PC-9 (cell line): ENCODE measurements at regions not wholly inside any gene's neighbourhood (a gene's known extent, or its start where the extent isn't known, plus 50 kb on each side); places are given as distances from the start of the nearest gene placed in this dataset.

Source experiments
- BruUV-seq: library from RNA; stranded (reverse); fragments of 400-500 nt; replicated peaks from 2 replicates; lab custom pipeline; 2021; lab: Mats Ljungman, UMichigan
- CTCF ChIA-PET: fragments of 300-600 bp; sonication (Branson Sonifier 250); formaldehyde crosslinking; loops from one replicate; lab custom pipeline; 2022; ENCODE audit warnings: antibody characterized with exemption; lab: Charles Lee
- POLR2A ChIA-PET: fragments of 300-600 bp; sonication (Branson Sonifier 250); formaldehyde crosslinking; loops from one replicate; lab custom pipeline; 2022; ENCODE audit warnings: antibody characterized with exemption; ENCODE audit not compliant: unreplicated experiment; lab: Charles Lee
- DNase-seq, 2 experiments: peaks; one replicate each; pipeline versions ENCODE4 v3.0.0 to v3.0.0-alpha.2; 2015 to 2022; ENCODE audit warnings: mixed read lengths in 1 of 2
- H2AFZ ChIP-seq: fragments of 200-600 bp; sonication (generic); 2 replicates; pipeline ENCODE4 v1.8.1; 2017; ENCODE audit warnings: antibody characterized with exemption
- H3F3A ChIP-seq: fragments of 200-600 bp; sonication (generic); 2 replicates; pipeline ENCODE4 v1.8.1; 2017; ENCODE audit warnings: antibody characterized with exemption, mild to moderate bottlenecking, low read depth; ENCODE audit not compliant: insufficient read depth
- H3K27ac ChIP-seq: fragments of 200-600 bp; sonication (generic); 2 replicates; pipeline ENCODE4 v1.6.1; 2016; ENCODE audit warnings: mixed run types
- H3K27me3 ChIP-seq: fragments of 200-600 bp; sonication (generic); 2 replicates; pipeline ENCODE4 v1.6.1; 2016; ENCODE audit warnings: low read depth, mixed run types; ENCODE audit not compliant: insufficient read depth
- H3K36me3 ChIP-seq: fragments of 200-600 bp; sonication (generic); 2 replicates; pipeline ENCODE4 v1.6.1; 2016; ENCODE audit warnings: low read depth, mixed run types
- H3K4me1 ChIP-seq: fragments of 200-600 bp; sonication (generic); replicated peaks from 2 replicates; pipeline ENCODE4 v1.6.1; 2016; ENCODE audit warnings: mixed run types; ENCODE audit not compliant: insufficient read depth
- H3K4me2 ChIP-seq: fragments of 200-600 bp; sonication (generic); 2 replicates; pipeline ENCODE4 v1.6.1; 2017; ENCODE audit warnings: mixed run types
- H3K4me3 ChIP-seq: fragments of 200-600 bp; sonication (generic); 2 replicates; pipeline ENCODE4 v1.6.1; 2016; ENCODE audit warnings: mixed run types
- H3K79me2 ChIP-seq: fragments of 200-600 bp; sonication (generic); 2 replicates; pipeline ENCODE4 v1.6.1; 2017; ENCODE audit warnings: low read depth, mixed run types
- H3K9me2 ChIP-seq: fragments of 200-600 bp; sonication (generic); 2 replicates; pipeline ENCODE4 v1.8.1; 2017; ENCODE audit warnings: mild to moderate bottlenecking; ENCODE audit not compliant: insufficient read depth
- H3K9me3 ChIP-seq: fragments of 200-600 bp; sonication (generic); 2 replicates; pipeline ENCODE4 v1.8.1; 2016; ENCODE audit warnings: low read depth; ENCODE audit not compliant: insufficient read depth
- H4K20me1 ChIP-seq: fragments of 200-600 bp; sonication (generic); 2 replicates; pipeline ENCODE4 v1.8.1; 2017; ENCODE audit not compliant: insufficient read depth
- EZH2 ChIP-seq: fragments of 200-600 bp; sonication (generic); IDR thresholded peaks from 2 replicates; pipeline ENCODE4 v1.8.0; 2017; ENCODE audit warnings: antibody characterized with exemption, low read depth
- intact Hi-C: fragments of 100-400 bp; cut with micrococcal nuclease; formaldehyde crosslinking; loops from one replicate; pipeline ENCODE4 v1.10.0; 2022; ENCODE audit not compliant: unreplicated experiment
- TF ChIP-seq, protein P1 (sequence below): fragments of 200-600 bp; sonication (generic); conservative IDR thresholded peaks from 2 replicates; pipeline ENCODE4 v1.6.1; 2017; ENCODE audit warnings: mixed run types, antibody characterized with exemption, mild to moderate bottlenecking, moderate library complexity

DNA sequence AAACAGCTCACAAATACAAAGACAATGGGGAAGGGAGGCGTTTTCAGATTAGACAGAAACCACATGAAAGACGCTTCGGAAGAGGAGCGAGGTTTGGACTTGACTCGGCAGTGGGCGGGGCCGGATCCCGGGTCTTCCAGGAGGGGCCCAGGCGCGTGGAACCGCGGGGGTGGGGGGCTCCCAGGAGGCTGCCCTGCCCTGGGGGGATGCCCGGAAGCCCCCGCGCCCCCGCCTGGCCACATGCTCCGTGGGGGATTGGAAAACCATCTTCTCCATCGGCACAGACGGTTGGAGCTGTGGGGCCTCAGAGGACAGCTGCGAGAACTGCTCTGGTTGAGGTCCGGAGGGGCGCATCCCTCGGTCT is 186.0 kb upstream of the SHH start:
- no peak overlapping the region for H3K4me2 ChIP-seq
- no peaks in the 10 kb centered on the region for H3F3A ChIP-seq
- peaks cover 27% of the 10 kb centered on the region for H3K27me3 ChIP-seq
- TF ChIP-seq, protein P1, sequence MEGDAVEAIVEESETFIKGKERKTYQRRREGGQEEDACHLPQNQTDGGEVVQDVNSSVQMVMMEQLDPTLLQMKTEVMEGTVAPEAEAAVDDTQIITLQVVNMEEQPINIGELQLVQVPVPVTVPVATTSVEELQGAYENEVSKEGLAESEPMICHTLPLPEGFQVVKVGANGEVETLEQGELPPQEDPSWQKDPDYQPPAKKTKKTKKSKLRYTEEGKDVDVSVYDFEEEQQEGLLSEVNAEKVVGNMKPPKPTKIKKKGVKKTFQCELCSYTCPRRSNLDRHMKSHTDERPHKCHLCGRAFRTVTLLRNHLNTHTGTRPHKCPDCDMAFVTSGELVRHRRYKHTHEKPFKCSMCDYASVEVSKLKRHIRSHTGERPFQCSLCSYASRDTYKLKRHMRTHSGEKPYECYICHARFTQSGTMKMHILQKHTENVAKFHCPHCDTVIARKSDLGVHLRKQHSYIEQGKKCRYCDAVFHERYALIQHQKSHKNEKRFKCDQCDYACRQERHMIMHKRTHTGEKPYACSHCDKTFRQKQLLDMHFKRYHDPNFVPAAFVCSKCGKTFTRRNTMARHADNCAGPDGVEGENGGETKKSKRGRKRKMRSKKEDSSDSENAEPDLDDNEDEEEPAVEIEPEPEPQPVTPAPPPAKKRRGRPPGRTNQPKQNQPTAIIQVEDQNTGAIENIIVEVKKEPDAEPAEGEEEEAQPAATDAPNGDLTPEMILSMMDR = no peak
- TF ChIP-seq EZH2 = no peak
- POLR2A ChIA-PET = interaction anchor here (0.7 kb wide), 1 partner anchor 77 kb away, joined by 6 read pairs; no protein-coding TSS in a partner anchor
- no peaks in the 10 kb centered on the region for H3K4me1 ChIP-seq
- no peak for DNase-seq
- intact Hi-C loops = no loop called here
- H4K20me1 ChIP-seq = no peaks in the 10 kb centered on the region
- no peaks in the 10 kb centered on the region for H3K79me2 ChIP-seq
- no TSS peak for BruUV-seq
- no peaks in the 10 kb centered on the region for H3K36me3 ChIP-seq
- H2AFZ ChIP-seq = no peak overlapping the region
- H3K27ac ChIP-seq = no peak overlapping the region
- no peaks in the 10 kb centered on the region for H3K9me2 ChIP-seq
- no peak overlapping the region for H3K4me3 ChIP-seq
- H3K9me3 ChIP-seq = no peaks in the 10 kb centered on the region
- CTCF ChIA-PET = no interaction called here

DNA sequence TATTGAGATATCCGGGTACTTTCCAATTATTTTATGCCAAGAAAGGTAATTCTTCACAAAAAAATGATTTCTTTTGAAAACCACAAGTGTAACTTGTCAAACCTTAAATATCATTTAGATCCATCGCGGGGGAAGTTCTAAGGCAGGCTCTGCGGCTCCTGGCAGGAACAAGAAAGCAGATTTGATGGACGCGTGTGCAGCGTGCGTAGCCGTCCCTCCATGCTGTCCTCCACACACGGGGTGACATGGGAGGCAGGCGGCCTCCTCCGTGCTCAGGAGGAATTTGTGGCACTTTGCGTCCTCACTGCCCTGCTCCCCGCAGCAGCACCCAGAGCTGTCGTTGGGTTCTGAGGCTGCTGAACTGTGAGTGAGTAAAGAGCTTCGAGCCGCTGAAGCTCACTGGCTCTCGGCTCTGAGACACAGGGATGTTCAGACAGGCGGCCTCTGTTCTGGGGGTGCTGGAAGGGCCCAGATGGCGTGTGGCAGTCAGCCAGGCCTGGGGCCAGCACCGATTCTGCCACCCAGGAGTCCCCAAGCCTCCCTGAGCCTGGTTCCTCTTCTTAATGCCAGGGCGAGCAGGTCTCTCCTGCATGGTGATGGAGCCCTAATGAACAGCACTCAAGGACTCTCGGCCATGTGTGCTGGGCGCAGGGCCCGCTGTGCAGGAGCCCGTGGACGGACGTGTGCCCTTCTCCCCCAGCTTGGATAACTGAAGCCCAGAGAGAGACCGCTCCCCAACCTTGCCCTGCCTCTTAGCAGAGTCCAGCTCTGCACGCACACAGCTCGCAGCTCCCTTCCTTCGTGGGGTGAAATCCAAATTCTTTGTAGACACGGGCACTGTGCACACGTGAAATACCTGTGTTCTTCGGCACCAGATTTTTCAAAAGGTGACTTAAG is 185.4 kb upstream of the SHH start:
- BruUV-seq = no TSS peak
- TF ChIP-seq EZH2 = no peak
- TF ChIP-seq, protein P1 = no peak
- H3K4me2 ChIP-seq = no peak overlapping the region
- no peaks in the 10 kb centered on the region for H4K20me1 ChIP-seq
- H3K4me1 ChIP-seq = no peaks in the 10 kb centered on the region
- no peaks in the 10 kb centered on the region for H3K9me3 ChIP-seq
- no peak overlapping the region for H3K27ac ChIP-seq
- no peaks in the 10 kb centered on the region for H3F3A ChIP-seq
- no peak overlapping the region for H2AFZ ChIP-seq
- POLR2A ChIA-PET = interaction anchor here (0.7 kb wide), 1 partner anchor 76 kb away, joined by 6 read pairs; no protein-coding TSS in a partner anchor
- no peak overlapping the region for H3K4me3 ChIP-seq
- no peak for DNase-seq
- CTCF ChIA-PET = interaction anchor here (0.8 kb wide), 1 partner anchor 229 kb away, joined by 3 read pairs; no protein-coding TSS in a partner anchor
- peaks cover 27% of the 10 kb centered on the region for H3K27me3 ChIP-seq
- no peaks in the 10 kb centered on the region for H3K79me2 ChIP-seq
- H3K36me3 ChIP-seq = no peaks in the 10 kb centered on the region
- no peaks in the 10 kb centered on the region for H3K9me2 ChIP-seq
- intact Hi-C loops = no loop called here

DNA sequence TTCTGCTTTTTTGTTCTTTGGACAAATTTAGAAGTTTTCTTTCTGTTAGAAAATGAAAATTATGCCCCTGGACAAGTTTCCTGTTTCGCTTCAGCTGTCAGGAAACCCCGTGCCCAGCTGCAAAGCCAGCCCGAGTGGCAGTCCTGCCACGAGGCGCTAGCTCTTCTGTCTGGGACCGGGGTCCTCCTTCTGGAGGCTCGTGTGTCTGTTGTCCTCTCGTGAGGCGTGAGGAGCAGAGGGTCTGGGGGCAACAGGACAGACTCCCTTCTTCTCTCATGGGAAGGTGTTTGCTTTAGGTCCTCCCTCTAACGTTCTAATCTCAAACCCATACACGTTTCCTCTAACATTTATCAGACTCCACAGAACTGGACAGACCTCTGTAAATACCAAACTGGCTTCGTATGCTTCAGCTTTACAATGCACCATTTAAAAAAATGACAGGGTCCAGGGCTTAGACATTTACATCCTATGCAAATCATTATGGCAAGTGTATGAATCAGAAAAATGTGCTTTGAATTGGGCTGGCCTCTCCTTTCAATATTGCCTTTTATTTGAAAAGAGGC is 184.5 kb upstream of the SHH start:
- H3K9me2 ChIP-seq = no peaks in the 10 kb centered on the region
- H3K27me3 ChIP-seq = peaks cover 30% of the 10 kb centered on the region
- no peaks in the 10 kb centered on the region for H3K79me2 ChIP-seq
- H3K27ac ChIP-seq = no peak overlapping the region
- no peaks in the 10 kb centered on the region for H3K36me3 ChIP-seq
- no peak overlapping the region for H2AFZ ChIP-seq
- TF ChIP-seq, protein P1 = no peak
- no peak for TF ChIP-seq EZH2
- no peak for DNase-seq
- ChIA-PET CTCF (interaction anchor here (0.8 kb wide), 1 partner anchor 228 kb away, joined by 3 read pairs; no protein-coding TSS in a partner anchor), POLR2A (no interaction called here)
- H3K4me1 ChIP-seq = no peaks in the 10 kb centered on the region
- no peak overlapping the region for H3K4me2 ChIP-seq
- no peaks in the 10 kb centered on the region for H4K20me1 ChIP-seq
- H3K4me3 ChIP-seq = no peak overlapping the region
- H3F3A ChIP-seq = no peaks in the 10 kb centered on the region
- H3K9me3 ChIP-seq = no peaks in the 10 kb centered on the region
- intact Hi-C loops = no loop called here
- no TSS peak for BruUV-seq
